ENCODE measurements at regions not wholly inside any gene's neighbourhood (a gene's known extent, or its start where the extent isn't known, plus 50 kb on each side); places are given as distances from the start of the nearest gene placed in this dataset.

DNA sequence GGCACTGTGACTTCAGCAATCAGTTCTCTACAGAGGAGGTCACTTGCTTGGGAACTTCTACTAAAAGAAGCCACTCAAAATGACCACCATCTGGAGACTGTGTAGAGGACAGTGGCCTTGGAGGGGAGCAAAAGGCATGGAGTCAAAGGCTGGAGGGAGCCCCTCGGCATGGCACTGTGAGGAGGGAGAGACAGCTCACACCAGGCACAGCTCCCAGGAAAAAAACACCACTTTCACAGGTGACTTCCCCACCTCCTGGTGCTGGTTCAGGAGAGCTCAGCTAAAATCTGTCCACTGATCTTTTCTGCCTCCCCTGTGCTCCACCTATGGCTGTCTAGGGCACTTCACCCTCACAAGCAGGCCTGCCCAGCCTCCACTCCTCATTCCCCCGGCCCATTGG is 649.4 kb upstream of the MGMT start:
- DNase-seq (ENCODE audit: low spot score): no peak
- intact Hi-C loops (cut with DNase I): no loop called here

DNA sequence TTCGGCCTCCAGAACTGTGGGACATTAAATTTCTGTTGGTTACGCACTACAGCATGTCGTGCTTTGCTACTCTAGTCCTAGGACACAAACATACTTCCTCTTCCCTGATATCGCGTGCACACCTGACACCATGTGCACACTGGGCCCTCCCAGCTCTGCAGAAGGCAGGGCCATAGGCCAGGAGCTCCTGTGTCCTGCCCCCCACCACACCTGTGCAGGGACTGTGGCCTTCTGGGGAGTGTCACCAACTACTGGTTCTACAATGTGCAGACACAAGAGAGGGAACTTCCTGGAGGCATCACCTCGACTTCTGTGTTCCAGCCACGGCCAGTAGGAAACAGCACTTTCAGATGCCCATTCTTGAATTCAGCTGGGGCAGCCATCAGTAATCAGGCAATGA is 646.4 kb upstream of the MGMT start:
- intact Hi-C loops (cut with DNase I): no loop called here
- DNase-seq (ENCODE audit: low spot score): no peak

- DNase-seq (ENCODE audit: low spot score): no peak
- intact Hi-C loops (cut with DNase I): no loop called here
Measured at GRCh38 chr10:128823201-128823600, 643.8 kb upstream of the MGMT start.

GRCh38 chr10:128825626-128826025 is 641.4 kb upstream of the MGMT start:
- no peak for DNase-seq (ENCODE audit: low spot score)
- intact Hi-C loops (cut with DNase I): no loop called here

- intact Hi-C loops (cut with DNase I): no loop called here
- DNase-seq (ENCODE audit: low spot score): no peak
Measured at GRCh38 chr10:128833671-128834070, 633.4 kb upstream of the MGMT start.

DNA sequence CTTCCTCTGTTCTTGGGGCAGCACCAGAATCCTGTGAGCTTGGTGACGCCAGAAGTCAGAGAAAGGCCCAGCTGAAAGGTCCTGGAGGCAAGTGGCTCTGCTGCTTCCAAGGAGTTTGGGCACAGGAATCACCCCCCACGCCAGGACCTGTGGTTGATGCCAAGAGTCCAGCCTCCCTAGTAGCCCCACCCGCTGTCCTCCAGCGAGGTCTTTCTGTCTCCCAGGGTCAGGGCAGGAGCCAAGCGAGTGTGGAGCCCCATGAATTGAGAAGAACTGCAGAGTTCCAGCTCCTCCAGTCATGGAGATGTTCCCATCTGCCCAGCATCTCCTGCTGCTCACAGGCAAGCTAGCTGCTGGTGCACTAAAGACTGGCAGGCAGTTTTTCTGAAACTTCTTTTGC is 631.7 kb upstream of the MGMT start:
- DNase-seq (ENCODE audit: low spot score): no peak
- intact Hi-C loops (cut with DNase I): no loop called here

DNA sequence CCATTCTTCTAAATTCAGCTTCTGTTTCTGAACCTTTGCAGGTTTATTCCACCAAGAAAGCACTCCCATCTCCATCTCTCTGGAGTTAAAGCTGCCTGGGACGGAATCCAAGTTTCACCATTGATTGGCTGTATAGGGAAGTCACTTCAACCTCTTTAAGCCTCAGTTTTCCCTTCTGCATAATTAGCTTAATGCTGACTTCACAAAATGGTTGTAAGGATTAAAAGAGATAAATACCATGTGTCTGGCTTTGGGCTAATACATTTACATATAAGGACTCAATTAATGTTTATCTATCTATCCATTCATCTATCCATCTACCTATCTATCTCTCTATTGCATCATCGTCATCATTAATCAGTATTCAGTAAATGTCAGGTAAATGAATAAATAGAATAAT is 629.6 kb upstream of the MGMT start:
- no peak for DNase-seq (ENCODE audit: low spot score)
- intact Hi-C loops (cut with DNase I): no loop called here

DNA sequence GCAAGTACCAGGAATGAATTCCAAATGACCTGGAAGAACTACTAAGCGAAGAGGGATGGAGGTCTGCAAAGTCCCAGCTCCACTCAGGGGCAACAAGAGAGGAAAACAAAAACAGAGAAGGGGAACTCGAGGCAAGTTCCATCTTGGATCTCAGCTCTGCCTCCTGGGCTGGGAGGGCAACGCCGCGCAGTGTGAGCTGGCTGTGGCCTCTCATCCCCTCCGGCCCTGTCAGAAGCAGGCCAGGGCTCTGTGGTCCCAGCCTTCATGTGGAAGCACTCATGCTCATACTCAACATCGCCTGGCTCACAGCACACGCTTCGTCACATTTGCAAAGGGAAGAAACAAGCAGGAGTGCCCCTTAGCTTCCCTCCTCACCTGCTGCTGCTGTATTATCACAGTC is 627.9 kb upstream of the MGMT start:
- no peak for DNase-seq (ENCODE audit: low spot score)
- intact Hi-C loops (cut with DNase I): no loop called here

GRCh38 chr10:128839701-128840100 is 627.3 kb upstream of the MGMT start:
- intact Hi-C loops (cut with DNase I): no loop called here
- DNase-seq (ENCODE audit: low spot score): no peak

GRCh38 chr10:128843972-128844371 is 623.1 kb upstream of the MGMT start:
- intact Hi-C loops (cut with DNase I): no loop called here
- no peak for DNase-seq (ENCODE audit: low spot score)

- no peak for DNase-seq (ENCODE audit: low spot score)
- intact Hi-C loops (cut with DNase I): no loop called here
Measured at GRCh38 chr10:128846927-128847326, 620.1 kb upstream of the MGMT start.

- intact Hi-C loops (cut with DNase I): no loop called here
- no peak for DNase-seq (ENCODE audit: low spot score)
Measured at GRCh38 chr10:128848810-128849209, 618.2 kb upstream of the MGMT start.

GRCh38 chr10:128850647-128851046 is 616.4 kb upstream of the MGMT start:
- intact Hi-C loops (cut with DNase I): loop anchor here (10.0 kb wide), 1 partner anchor 306 kb away; no protein-coding TSS in a partner anchor
- DNase-seq (ENCODE audit: low spot score): no peak

GRCh38 chr10:128851281-128851680 is 615.8 kb upstream of the MGMT start:
- intact Hi-C loops (cut with DNase I): loop anchor here (10.0 kb wide), 1 partner anchor 306 kb away; no protein-coding TSS in a partner anchor
- no peak for DNase-seq (ENCODE audit: low spot score)

DNA sequence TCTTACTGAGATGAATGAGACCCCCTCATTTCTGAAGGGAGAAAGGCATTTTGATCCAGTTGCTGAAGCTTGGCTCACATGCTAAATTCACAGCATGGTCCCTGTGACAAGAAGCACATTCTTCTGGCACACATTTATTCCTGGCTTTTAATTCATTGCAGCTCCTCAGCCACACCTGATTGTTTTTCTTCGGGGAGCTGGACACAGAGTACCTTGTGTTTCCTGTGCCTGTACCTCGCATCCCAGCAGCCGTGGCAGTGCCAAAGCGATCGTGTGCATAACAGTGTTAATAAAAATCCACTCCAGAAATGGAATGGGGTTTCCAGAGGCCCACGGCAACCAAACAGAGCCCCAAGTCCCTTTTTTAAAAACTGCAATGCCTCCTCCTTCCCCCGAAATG is 615.3 kb upstream of the MGMT start:
- intact Hi-C loops (cut with DNase I): loop anchor here (10.0 kb wide), 1 partner anchor 307 kb away; no protein-coding TSS in a partner anchor
- no peak for DNase-seq (ENCODE audit: low spot score)

GRCh38 chr10:128852449-128852848 is 614.6 kb upstream of the MGMT start:
- DNase-seq (ENCODE audit: low spot score): no peak
- intact Hi-C loops (cut with DNase I): loop anchor here (10.0 kb wide), 1 partner anchor 308 kb away; no protein-coding TSS in a partner anchor

- no peak for DNase-seq (ENCODE audit: low spot score)
- intact Hi-C loops (cut with DNase I): loop anchor here (10.0 kb wide), 1 partner anchor 308 kb away; no protein-coding TSS in a partner anchor
Measured at GRCh38 chr10:128852902-128853301, 614.1 kb upstream of the MGMT start.

DNA sequence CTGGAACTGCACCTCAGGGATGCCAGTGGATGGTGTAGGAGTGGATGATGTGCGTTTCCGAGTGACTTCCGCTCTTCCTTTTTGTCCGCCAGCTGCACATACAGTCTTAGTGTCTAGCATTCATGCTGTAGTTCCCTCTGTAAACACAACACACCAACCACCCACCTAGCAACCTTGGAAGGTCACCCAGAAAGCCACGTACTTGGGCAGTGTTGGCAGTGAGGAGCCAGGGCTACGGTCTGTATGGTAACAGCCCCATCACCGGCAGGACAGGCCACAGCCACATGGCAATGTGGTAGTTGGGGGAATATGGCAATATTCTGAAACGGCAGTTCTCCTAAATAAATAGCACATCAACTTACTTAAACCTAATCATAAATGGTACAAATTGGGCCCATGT is 613.5 kb upstream of the MGMT start:
- no peak for DNase-seq (ENCODE audit: low spot score)
- intact Hi-C loops (cut with DNase I): loop anchor here (10.0 kb wide), 1 partner anchor 309 kb away; no protein-coding TSS in a partner anchor

GRCh38 chr10:128854204-128854603 is 612.8 kb upstream of the MGMT start:
- DNase-seq (ENCODE audit: low spot score): no peak
- intact Hi-C loops (cut with DNase I): loop anchor here (10.0 kb wide), 1 partner anchor 309 kb away; no protein-coding TSS in a partner anchor

GRCh38 chr10:128854963-128855362 is 612.1 kb upstream of the MGMT start:
- DNase-seq (ENCODE audit: low spot score): peak; percentile 89
- intact Hi-C loops (cut with DNase I): loop anchor here (5.0 to 10.0 kb wide), 2 partner anchors 223 to 310 kb away; no protein-coding TSS in a partner anchor

- intact Hi-C loops (cut with DNase I): loop anchor here (5.0 to 10.0 kb wide), 2 partner anchors 224 to 311 kb away; no protein-coding TSS in a partner anchor
Measured at GRCh38 chr10:128855618-128856428, 611.2 kb upstream of the MGMT start.

More at GRCh38 chr10:128855618-128856428, 611.2 kb upstream of the MGMT start:
- DNase-seq (ENCODE audit: low spot score): no peak

All from cardiac septum (tissue), 1 donor.